KG1 (cell line): ENCODE measurements at regions not wholly inside any gene's neighbourhood (a gene's known extent, or its start where the extent isn't known, plus 50 kb on each side); places are given as distances from the start of the nearest gene placed in this dataset.
"Not testable (repeated sequence)": the region's sequence is repeated elsewhere in the genome, so short reads cannot be mapped to it uniquely, and the experiment has no call there.

Experiments used
- DNase-seq: peaks from one replicate; lab custom pipeline; 2025; lab: John Stamatoyannopoulos, UW

DNA sequence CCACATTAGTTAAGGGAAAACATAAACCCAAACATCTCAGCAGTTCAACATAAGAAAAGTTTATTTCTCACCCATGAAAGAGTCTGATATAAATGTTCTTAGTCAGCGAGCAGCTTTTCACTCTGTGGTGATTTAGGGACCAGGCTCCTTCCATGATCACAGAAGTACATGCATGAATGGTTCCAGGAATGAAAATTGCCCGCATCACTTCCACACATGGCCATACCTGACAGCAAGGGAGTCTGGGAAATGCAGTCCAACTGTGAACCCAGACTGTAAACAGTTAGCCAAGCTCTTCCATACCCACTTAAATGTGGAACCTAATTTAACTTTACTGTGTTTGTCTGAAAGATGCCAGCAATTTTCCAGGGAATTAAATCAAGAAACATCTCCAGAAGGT is 353.9 kb downstream of the HACE1 start:
- no peak for DNase-seq

DNA sequence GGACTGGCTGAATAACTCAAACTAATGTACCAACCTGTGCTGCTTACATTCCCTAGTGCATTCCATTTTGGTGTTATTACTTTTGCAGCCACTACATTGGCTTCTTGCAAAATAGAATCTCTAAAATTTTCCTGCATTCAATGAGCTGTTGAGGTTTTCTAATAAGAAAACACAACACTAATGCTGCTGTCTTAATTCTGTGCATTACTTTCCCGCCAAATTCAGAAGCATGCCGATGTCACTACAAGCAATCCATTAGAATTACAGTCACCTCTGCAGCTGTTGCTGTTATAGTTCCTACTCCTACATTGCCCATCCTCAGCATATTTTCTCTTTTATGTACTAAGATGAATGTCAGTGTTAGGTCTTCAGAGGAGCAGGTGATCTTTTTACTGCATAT is 359.5 kb downstream of the HACE1 start:
- DNase-seq = no peak

DNA sequence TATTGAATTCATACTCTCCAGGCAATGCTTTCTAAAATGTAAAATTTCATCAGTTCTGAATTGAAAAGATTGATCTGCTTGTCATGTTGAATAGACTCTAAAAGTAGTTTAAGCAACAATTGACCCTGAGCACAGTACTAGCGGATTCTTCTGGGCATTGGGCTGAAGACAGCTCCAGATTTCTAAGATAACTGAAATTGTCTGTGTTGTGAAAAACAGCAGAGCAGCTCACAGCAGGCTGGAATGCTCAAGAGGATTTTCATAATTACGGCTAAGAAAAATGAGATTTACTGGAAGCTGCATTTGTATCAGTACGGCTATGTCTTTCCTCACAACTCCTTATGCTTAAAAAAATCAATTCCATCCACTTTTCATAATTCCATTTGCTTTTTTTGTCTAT is 373.7 kb downstream of the HACE1 start:
- no peak for DNase-seq

DNA sequence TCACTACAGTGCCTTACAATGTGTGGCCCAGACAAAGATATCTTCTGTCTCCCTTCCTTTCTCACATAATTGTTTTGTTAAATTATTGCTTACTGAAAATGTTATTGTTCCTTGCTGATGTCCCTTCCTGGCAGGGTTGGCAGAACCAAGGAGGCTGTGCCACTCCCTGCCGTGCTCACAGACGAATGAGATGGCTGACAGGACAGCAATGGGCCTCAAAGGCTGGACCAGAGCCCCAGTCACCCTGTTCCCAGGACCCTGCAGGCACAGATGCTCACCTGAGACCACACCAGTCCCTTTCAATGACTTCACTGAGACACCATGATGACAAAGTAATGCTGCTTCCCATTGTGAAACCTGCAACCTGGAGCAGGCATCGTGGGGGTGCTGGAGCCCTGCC is 375.1 kb downstream of the HACE1 start:
- no peak for DNase-seq

DNA sequence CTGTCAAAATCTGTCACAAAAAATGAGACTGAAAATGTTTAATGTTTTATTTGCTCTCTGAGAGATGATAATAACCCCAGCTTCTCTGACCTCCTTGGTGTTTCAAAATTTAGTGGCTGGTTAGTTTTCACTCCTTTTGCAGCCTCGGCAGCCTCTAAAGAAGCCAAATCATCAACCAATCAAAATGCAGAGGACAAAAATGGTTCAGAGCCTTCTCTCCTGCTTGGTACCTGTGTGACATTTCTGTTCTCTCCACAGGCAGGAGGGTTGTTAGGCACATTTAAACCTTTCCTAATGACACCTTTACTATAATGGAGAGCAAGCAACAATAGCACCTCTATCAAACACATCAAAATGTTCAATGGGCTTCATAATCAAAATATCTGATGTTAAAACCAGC is 375.5 kb downstream of the HACE1 start:
- DNase-seq = no peak

DNA sequence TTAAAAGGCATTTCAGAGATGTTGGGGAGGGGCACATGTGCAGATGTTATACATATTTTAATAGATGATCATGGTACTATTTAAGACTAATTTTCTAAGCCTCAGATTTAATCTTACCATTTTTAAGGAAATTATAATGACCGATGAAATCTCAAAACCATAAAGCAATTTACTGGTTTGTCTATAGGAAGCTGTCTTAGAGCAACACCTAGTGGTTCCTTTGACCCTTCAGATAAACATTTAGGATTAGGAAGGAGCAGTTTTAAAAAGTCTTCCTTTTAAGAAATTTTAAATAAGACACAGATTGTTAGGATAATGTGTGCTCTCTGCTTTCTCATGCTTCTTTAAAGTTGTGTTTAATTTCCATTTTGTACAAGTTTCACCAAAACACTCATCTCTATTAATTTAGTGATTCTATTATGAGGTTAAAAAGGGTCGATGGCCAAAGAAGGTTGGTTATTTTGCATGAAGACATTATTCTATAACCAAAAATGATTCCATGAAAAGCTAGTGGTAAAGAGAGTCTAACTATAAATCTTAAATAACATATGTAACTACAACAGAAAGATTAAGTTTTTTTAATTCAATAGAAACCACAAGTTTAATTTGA is 376.4 kb downstream of the HACE1 start:
- DNase-seq = peak; percentile 3

DNA sequence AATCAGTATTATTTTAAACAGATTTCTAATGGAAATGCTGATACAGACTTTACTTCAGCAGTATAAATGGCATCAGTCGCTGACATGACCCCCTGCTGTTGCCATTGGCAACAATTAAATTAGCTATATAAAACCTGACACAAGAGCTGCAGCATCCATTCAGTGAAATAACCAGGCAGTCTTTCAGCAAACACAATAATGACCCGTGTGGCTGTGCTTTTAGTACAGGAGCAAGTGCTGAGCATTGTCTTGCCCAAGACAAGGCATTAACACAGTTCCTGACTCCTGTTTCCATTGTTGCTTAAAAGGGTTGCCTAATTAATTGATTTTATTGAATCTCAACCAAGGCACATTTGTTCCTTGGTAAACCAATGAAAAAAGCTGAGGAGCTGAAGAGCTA is 382.1 kb downstream of the HACE1 start:
- DNase-seq = no peak

DNA sequence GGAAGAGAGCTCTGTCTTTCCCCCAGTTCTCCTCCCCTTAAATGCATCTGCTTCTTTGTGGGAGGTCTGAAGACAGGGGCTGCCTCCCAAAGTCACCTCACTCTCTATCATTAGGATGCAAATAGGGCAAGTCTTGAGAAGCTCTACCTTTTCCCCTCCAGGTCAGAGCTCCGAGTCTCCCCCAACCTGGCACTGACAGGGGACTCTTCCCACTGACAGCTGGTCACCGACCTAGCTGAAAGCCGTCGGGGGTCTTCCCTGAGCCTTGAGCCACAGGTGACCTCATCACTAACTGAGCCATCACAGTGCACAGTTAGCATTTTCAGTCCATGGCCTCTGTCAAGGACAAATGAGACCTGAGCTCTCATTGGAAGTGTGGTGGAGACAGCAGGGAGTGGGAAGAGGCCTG is 386.7 kb downstream of the HACE1 start:
- no peak for DNase-seq

DNA sequence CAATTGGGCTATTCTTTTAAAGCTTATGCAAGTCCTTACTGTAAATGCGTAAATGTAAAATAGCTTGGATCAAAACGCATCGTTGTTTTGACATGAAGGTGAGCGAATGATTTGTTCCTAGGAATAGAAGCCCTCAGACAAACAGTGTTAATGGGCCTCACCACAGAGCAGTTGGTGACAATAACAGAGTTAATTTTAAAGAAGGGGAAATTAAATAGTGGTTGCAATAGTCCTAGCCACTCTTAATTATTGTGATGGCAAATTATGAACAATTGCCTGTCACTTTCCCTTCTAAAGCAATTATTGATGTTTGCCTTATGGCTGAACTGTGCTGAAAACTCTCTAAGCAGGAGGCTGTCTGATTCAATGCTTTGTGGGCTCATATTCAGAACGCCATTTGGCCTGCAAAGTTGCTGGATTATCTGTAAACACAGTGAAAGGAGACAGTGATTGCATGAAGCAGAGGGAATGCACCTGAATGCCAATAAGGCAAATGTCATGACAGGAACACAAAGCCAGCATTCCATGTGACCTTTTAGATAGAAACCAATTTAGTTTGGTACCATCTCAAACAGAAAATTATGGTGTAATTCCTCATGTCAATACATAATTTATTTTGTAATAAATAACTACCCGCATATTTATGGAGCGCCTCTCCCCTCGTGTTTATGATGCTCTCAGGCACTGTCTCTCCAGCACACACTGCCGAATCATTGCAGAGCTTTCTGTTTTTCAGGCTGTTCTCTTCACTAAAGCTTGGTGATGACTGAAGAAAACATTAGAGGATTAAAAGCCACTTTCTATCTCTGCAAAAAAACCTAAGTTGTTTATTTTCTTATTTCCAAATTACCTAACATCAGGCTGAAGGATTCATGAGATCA is 387.5 kb downstream of the HACE1 start:
- no peak for DNase-seq

DNA sequence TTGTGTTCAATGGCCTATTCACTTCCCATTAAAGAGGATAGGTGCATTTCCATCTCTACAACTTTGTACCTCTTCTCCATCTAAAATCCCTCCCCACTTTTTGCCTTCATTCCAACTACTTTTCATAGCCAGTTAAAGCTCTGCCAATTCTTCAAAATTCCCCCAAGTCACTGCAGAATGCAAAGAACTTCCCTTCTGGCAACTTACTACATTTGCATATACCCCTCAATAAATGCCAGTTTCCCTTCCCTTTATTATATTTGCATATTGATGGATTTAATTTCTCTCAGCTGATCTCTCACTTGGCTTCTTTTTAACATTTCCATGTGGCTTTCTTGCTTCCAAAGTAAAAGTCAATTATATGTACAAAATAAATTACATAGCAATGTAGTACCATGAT is 393.4 kb downstream of the HACE1 start:
- DNase-seq = no peak

DNA sequence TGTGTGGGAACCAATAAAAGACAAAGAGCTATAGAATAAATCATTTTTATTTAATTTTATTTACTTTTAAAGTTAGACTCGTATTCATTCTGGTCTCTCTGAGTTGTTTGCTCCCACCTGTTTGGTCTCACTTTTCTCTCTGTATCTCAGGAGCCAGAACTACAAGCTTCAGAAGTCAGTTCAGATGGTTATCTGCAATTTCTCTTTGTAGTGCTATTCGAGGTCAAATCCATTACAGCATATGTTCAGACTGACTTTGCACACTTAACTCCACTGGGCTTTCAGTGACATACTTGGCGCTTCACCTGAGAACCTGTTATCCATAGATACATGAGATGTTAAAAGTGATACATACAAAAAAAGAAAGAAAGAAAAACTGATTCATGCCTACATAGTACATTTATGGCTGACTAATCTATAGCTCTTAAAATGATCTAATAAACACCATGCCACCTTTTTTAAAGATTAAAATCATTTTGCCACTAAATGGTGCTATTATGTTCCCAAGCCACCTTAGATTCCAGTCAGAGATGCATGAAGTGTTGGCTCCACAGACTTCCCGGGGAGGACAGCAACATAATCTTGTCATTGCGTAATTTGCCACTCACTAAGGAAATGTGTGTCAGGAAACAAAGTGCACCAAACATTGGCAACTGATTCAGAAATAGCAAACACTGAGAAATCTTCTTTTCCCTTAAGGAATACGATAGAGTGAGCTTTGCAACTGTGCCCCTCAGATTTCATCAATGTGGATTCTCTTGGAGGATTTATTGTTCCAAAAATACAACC is 396.7 kb downstream of the HACE1 start:
- DNase-seq = no peak

DNA sequence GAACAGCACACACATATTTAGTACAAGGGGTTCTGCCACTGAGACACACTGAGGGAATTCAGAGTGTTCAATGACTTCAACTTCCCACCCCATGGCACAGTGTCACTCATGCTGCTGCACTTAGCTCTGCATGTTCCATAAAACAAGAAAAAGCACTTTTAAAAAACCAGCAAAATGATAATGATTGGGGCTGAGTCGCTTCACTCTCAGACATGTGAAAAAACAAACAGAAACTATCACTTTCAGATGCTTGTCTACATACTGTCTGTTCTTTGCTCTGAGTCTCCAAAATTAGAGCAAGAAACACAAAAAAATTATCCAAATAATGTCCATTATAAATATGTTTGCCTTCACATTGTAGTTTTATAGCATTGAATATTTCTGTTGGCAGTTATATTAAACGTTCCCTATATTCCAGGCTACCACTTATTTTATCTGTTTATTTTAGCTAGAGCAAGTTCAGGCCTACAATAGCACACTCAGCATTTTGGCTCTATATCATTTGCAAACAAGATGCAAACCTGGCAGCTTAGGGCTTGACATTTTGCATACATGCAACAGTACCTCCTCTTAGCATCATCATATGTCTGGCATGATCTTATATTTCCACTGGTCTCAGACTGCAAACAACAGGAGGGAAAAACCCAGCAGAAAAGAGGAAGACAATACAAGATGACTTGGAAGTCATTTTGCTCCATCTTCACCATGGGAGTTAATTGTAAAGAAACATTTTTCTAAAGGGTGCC is 398.8 kb downstream of the HACE1 start:
- DNase-seq = no peak

DNA sequence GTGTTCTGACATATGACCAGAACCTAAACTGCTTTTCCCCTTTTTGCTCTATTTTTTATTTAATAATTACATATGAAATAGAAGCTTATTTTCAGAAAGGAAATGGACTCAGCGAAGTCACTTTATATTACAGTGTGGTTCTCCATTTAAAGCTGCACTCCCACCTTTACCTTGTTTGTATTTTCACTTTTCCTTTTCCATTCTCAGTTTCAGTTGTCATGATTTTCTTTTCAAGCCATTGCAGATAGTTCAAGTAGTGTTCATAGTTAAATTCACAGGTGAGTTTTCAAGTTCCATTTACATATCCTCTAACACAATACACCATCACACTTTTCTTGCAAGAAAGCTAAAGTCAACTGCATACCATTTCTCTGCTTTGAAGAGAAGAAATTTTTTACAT is 400.2 kb downstream of the HACE1 start:
- DNase-seq = no peak

DNA sequence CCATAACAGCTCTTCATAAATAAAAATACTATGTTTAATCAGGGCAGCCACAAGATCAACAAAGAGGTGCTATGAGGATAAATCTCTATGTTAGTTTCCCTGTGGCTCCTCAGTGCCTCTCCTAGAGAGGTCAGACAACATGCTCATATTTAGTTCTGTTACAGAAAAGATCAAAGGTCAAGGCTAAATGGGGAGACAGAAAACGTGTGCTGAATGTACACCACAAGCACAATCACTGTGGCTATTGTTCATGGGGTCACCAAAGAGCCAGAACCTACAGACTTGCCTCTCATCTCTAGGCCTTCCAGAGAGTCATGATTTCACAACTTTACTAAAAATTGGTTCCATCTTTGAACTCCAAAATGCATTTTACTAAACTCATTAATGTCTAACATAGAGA is 409.8 kb downstream of the HACE1 start:
- no peak for DNase-seq

DNA sequence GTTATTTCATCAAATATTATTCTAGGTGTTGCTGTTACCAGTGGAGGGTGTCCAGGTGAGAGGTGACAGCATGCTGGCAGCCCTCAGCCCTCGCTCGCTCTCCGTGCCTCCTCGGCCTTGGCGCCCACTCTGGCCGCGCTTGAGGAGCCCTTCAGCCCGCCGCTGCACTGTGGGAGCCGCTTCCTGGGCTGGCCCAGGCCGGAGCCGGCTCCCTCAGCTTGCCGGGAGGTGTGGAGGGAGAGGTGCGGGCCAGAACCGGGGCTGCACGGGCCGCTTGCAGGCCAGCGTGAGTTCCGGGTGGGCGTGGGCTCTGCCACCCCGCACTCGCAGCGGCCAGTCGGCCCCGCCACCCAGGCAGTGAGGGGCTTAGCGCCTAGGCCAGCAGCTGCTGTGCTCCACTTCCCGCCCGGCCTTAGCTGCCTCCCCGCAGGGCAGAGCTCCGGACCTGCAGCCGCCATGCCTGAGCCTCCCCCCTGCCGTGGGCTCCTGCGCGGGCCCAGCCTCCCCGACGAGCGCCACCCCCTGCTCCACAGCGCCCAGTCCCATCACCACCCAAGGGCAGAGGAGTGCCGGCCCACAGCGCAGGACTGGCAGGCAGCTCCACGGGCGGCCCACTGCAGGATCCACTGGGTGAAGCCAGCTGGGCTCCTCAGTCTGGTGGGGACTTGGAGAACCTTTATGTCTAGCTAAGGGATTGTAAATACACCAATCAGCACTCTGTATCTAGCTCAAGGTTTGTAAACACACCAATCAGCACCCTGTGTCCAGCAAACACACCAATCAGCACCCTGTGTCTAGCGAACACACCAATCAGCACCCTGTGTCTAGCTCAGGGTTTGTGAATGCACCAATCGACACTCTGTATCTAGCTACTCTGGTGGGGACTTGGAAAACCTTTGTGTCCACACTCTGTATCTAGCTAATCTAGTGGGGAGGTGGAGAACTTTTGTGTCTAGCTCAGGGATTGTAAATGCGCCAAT is 413.3 kb downstream of the HACE1 start:
- not testable (repeated sequence) for DNase-seq

DNA sequence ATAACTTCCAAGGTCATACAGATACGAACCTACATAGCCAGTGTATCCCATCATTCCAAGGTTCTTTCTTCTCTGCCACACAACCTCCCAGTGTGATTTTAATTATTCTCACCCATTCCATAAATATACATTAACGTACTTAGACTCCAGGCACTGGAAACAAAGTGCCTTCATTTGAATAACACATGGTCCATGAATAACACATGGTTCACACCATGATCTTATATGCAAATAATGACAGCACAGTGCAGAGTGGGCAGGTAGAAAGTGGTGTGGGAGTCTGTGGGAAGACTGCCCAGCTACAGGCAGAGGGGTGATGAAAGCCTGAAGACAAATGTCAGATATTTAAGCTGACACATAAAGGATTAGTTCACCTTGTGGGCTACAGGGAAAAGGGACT is 425.2 kb downstream of the HACE1 start:
- no peak for DNase-seq

DNA sequence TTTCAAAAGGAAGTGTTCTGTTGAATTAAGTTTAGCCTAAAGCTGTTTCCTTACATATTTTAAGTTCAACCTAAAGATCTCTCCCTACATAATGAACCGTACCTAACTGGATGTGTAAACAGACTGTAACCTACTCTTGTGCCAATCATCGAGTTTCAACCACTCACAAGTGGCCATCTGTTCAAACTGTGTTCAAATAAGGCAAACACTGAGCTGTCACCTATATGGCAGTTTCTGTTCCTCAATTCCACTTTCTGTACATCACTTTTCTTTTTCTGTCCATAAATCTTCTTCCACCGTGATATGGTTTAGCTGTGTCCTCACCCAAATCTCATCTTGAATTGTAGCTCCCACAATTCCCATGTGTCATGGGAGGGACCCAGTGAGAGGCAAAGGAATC is 428.6 kb downstream of the HACE1 start:
- no peak for DNase-seq

DNA sequence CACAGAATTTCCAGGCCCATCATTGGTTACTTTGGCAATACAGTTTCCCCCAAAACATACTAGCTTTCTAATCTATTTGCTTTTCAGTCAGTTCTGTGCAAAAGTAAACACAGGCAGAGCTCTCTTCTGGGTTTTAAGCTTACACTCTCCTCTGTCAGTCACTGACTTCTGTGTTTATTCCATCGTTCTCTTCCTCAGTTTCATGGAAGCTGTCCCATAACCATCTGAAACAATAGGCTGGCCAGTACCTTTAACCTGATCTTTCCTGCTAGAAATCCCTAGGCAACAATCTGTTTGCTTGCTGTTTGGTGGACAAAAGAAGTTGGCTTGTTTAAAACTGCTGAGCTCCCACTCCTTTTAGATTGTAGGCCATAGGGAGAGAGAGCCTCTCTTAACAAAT is 431.5 kb downstream of the HACE1 start:
- no peak for DNase-seq

DNA sequence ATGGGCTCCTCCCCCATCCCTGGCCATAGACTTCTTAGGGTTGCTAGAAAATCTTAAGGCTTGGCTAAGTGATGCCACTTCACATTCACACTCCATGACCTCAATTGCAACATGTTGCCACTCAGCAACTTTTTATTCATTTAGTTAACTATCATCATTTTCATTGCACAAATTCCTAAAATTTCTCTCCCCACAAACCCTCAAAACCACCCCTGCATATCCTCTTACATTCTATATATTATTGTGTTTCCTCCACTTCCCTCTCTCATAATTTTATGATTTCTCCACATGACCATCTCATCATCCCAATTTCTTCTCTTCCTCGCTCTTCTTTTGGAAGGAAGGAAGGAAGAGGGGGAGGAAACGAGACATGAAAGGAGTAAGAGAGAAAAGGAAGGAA is 436.0 kb downstream of the HACE1 start:
- DNase-seq = no peak

DNA sequence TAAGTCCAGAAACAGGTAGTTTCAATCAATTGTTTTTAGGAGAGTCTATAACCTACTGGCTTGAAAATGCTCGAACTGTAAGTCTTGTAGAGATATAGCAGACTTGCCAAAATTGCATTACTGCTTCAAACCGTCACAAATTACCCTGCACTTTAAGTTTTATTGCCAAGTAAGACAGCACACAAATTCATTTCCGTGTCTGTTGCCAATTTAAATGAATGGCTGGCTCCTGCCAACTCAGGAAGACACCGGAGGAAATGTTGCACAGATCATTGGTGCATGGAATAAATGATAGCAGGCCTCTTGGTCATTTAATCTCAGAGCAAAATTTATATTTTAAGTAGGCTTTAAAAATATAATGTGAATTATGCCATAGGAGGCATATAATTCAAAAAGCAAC is 438.1 kb downstream of the HACE1 start:
- no peak for DNase-seq

DNA sequence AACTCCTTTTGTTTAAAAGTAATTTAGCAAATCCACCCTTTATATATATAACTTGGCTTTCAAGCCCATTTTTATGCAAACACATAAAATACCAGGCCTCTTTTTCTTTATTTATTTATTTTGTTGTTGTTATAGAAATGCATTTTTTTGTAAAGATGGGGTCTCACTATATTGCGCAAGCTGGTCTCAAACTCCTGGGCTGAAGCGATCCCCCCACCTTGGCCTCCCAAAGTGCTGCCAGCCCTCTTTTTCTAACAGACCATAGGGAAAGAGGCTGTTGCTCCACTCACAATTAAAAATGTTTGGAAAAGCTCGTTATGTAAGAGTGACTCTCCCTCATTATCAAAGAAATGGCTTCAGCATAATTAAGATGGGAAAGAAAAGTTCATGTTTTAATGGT is 440.9 kb downstream of the HACE1 start:
- no peak for DNase-seq
